Fibroblast of villous mesenchyme (primary cell): ENCODE measurements at regions not wholly inside any gene's neighbourhood (a gene's known extent, or its start where the extent isn't known, plus 50 kb on each side); places are given as distances from the start of the nearest gene placed in this dataset.
"Not testable (repeated sequence)": the region's sequence is repeated elsewhere in the genome, so short reads cannot be mapped to it uniquely, and the experiment has no call there.

ENCODE experiments used
- DNase-seq: peaks from one replicate; pipeline ENCODE4 v3.0.0-alpha.2; 2010; ENCODE audit warnings: low read depth
- H3K4me3 ChIP-seq: 2 replicates; pipeline ENCODE4 v1.5.1; 2011; ENCODE audit warnings: low read depth, mild to moderate bottlenecking, low read length
- CTCF ChIP-seq: IDR thresholded peaks from 2 replicates; pipeline ENCODE4 v1.5.1; 2012; ENCODE audit warnings: low read depth, mild to moderate bottlenecking, low read length; ENCODE audit not compliant: insufficient read depth

DNA sequence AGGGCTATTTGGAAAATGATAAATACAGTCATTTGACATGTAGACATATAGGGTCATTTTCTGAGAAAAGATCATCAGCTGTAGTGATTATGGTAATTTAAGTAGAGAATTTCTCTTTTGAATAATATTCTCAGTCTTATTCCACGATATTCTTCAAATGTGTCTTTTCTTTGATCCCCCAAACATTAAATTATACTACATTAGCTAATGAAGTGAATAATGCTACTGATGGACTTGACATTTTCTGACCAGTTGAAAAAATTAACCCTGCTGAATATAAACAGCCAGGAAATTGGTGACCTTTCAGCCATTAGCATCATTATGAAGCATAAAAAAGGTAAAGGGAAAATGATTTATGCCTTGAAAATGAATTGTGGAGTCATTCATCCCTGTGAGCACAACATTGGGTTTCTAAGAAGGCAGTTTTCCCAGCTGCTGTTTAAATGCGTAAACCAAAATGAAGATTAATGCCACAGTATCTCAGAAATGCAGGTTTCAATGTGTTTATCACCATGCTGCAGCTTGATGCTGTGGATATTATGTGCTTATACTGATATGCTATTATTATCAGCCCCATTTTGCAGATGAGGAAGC is 489.1 kb downstream of the KCTD16 start:
- H3K4me3 ChIP-seq: no peak overlapping the region
- no peak for DNase-seq
- TF ChIP-seq CTCF: no peak

DNA sequence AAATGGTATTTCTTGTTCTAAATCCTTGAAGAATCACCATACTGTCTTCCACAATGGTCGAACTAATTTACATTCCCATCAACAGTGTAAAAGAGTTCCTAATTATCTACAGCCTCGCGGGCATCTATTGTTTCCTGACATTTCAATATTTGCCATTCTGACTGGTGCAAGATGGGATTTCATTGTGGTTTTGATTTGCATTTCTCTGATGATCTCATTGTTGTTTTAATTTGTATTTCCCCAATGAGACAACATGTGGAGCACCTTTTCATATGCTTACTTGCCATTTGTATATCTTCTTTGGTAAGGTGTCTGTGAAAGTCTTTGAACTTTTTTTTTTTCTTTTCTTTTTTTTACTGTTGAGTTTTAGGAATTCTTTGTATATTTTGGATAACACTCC is 473.6 kb downstream of the KCTD16 start:
- H3K4me3 ChIP-seq: no peak overlapping the region
- no peak for DNase-seq
- no peak for TF ChIP-seq CTCF

DNA sequence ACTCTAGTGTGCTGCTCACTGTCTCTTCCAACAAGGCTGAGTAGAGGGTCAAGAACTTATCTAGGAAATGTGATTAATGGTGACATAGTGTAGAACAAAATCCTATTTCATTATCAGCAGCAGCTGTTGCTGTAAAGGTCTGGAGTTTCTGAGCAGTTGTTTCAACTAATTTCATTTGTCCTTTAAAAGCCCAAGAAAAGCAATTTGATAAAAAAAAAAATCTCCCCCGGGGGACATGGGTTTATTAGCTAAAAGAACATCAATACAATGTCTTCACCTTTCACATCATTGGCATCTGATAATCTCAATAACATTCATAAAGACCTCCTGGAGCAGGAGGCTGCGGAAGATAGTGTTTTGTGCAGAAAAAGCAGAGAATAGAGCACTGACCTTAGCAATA is 468.1 kb downstream of the KCTD16 start:
- no peak overlapping the region for H3K4me3 ChIP-seq
- TF ChIP-seq CTCF: no peak
- no peak for DNase-seq

DNA sequence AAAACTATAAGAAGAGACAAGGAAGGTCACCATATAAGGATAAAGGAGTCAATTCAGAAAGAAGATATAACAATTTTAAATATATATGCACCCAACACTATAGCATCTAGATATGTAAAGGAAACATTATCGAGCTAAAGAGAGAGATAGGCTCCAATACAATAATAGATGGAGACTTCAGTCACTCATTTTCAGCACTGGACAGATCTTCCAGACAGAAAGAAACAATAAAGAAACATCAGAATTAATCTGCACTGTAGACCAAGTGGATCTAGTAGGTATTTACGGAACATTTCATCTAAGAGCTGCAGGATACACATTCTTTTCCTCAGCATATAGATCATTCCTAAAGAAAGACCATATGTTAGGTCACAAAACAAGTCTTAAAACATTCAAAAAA is 463.5 kb downstream of the KCTD16 start:
- no peak overlapping the region for H3K4me3 ChIP-seq
- no peak for TF ChIP-seq CTCF
- DNase-seq: no peak

- TF ChIP-seq CTCF: no peak
- DNase-seq: no peak
- no peak overlapping the region for H3K4me3 ChIP-seq
Observed at GRCh38 chr5:144598451-144599068, 427.9 kb downstream of the KCTD16 start.

DNA sequence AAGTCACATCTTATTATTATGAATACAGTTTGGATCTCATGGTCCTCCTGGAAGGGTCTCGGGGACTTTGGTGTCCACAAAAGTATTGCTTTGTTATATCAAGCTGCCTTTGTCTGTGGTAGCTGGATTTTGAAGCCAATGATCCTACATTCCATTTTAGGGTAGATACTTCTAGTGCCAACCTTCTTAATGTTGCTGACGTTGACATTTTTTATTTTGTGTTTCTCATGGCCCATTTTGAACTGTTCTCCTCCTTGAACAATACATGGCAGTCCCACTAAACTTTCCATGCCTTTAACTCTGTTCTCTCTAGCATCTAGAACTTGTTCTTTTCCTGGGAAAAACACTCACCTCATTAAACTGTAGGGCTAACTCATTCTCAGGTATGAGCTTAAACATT is 425.8 kb downstream of the KCTD16 start:
- DNase-seq: no peak
- TF ChIP-seq CTCF: no peak
- no peak overlapping the region for H3K4me3 ChIP-seq

DNA sequence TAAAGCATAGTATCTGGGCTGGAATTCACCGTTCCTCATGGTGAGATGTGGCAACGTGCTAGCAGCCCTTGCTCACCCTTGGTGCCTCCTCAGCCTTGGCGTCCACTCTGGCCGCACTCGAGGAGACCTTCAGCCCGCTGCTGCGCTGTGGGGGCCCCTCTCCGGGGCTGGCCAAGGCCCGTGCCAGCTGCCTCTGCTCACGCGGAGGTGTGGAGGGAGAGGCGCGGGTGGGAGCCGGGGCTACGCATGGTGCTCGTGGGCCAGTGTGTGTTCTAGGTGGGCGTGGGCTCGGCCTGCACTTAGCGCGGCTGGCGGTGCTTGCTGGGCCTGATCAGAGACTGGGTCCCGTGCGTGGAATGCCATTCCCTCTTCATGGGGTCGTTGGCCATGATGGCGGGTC is 424.2 kb downstream of the KCTD16 start:
- no peak for TF ChIP-seq CTCF
- H3K4me3 ChIP-seq: no peak overlapping the region
- DNase-seq: no peak

- not testable (repeated sequence) for DNase-seq
Observed at GRCh38 chr5:144594234-144594633, 423.6 kb downstream of the KCTD16 start.

More at GRCh38 chr5:144594234-144594633, 423.6 kb downstream of the KCTD16 start:
- not testable (repeated sequence) for H3K4me3 ChIP-seq
